ENCODE measurements at regions not wholly inside any gene's neighbourhood (a gene's known extent, or its start where the extent isn't known, plus 50 kb on each side); places are given as distances from the start of the nearest gene placed in this dataset.

- DNase-seq = no peak
Observed at GRCh38 chr13:61852116-61852619, 436.5 kb upstream of the PCDH20 start.

GRCh38 chr13:61850794-61851193, 435.1 kb upstream of the PCDH20 start:
- DNase-seq = no peak

GRCh38 chr13:61838568-61838967, 422.9 kb upstream of the PCDH20 start:
- DNase-seq = no peak

GRCh38 chr13:61833228-61833627, 417.6 kb upstream of the PCDH20 start:
- DNase-seq = no peak

GRCh38 chr13:61831026-61831425, 415.4 kb upstream of the PCDH20 start:
- DNase-seq = no peak

GRCh38 chr13:61830475-61830874, 414.8 kb upstream of the PCDH20 start:
- no peak for DNase-seq

- no peak for DNase-seq
Observed at GRCh38 chr13:61824168-61824567, 408.5 kb upstream of the PCDH20 start.

GRCh38 chr13:61812286-61812685, 396.6 kb upstream of the PCDH20 start:
- no peak for DNase-seq

GRCh38 chr13:61810065-61810464, 394.4 kb upstream of the PCDH20 start:
- DNase-seq = no peak

GRCh38 chr13:61797397-61797796, 381.7 kb upstream of the PCDH20 start:
- no peak for DNase-seq

- no peak for DNase-seq
Observed at GRCh38 chr13:61795580-61795979, 379.9 kb upstream of the PCDH20 start.

- no peak for DNase-seq
Observed at GRCh38 chr13:61779456-61779855, 363.8 kb upstream of the PCDH20 start.

- DNase-seq = no peak
Observed at GRCh38 chr13:61778531-61778930, 362.9 kb upstream of the PCDH20 start.

- DNase-seq = no peak
Observed at GRCh38 chr13:61777899-61778298, 362.2 kb upstream of the PCDH20 start.

GRCh38 chr13:61777271-61777670, 361.6 kb upstream of the PCDH20 start:
- DNase-seq = no peak

GRCh38 chr13:61774903-61775302, 359.3 kb upstream of the PCDH20 start:
- DNase-seq = no peak

- no peak for DNase-seq
Observed at GRCh38 chr13:61770681-61771080, 355.0 kb upstream of the PCDH20 start.

- no peak for DNase-seq
Observed at GRCh38 chr13:61768175-61768574, 352.5 kb upstream of the PCDH20 start.

- no peak for DNase-seq
Observed at GRCh38 chr13:61766667-61767058, 351.0 kb upstream of the PCDH20 start.

GRCh38 chr13:61765940-61766666, 350.5 kb upstream of the PCDH20 start:
- no peak for DNase-seq

GRCh38 chr13:61765181-61765742, 349.6 kb upstream of the PCDH20 start:
- no peak for DNase-seq

- DNase-seq = no peak
Observed at GRCh38 chr13:61761690-61762089, 346.0 kb upstream of the PCDH20 start.

- no peak for DNase-seq
Observed at GRCh38 chr13:61760102-61760501, 344.5 kb upstream of the PCDH20 start.

- DNase-seq = no peak
Observed at GRCh38 chr13:61756031-61756430, 340.4 kb upstream of the PCDH20 start.

GRCh38 chr13:61751039-61751438, 335.4 kb upstream of the PCDH20 start:
- DNase-seq = no peak
